IMR-90 (cell line): ENCODE measurements at regions not wholly inside any gene's neighbourhood (a gene's known extent, or its start where the extent isn't known, plus 50 kb on each side); places are given as distances from the start of the nearest gene placed in this dataset.

Source experiments
- ATAC-seq: fragments of 200-7000 bp; cut with Tn5 transposase; 2 replicates; pipeline ENCODE4 v1.9.1; 2020; ENCODE audit warnings: low read depth, mild to moderate bottlenecking, moderate library complexity
- BruUV-seq: library from RNA; stranded (reverse); fragments of 400-500 nt; replicated peaks from 2 replicates; lab custom pipeline; 2021; lab: Mats Ljungman, UMichigan
- CTCF ChIA-PET: fragments of 300-600 bp; formaldehyde crosslinking; extraction: SDS; loops from one replicate; lab custom pipeline; 2021; ENCODE audit warnings: antibody characterized with exemption; lab: Yijun Ruan, JAX
- POLR2A ChIA-PET: fragments of 300-600 bp; sonication (Branson Sonifier 250); formaldehyde crosslinking; loops from one replicate; lab custom pipeline; 2022; ENCODE audit warnings: antibody characterized with exemption; ENCODE audit not compliant: unreplicated experiment; lab: Charles Lee
- DNase-seq: peaks from one replicate; pipeline ENCODE4 v3.0.0; 2013
- H2AFZ ChIP-seq: replicated peaks from 2 replicates; pipeline ENCODE3; 2013; ENCODE audit warnings: low read length, mild to moderate bottlenecking; ENCODE audit not compliant: poor library complexity
- H2AK5ac ChIP-seq: 2 replicates; pipeline ENCODE4 v1.6.1; 2013; ENCODE audit warnings: low read depth, low read length, inconsistent platforms
- H2AK9ac ChIP-seq: replicated peaks from 2 replicates; pipeline ENCODE3; 2013; ENCODE audit warnings: mild to moderate bottlenecking, low read depth, low read length, moderate library complexity; ENCODE audit not compliant: poor library complexity
- H2BK120ac ChIP-seq: 2 replicates; pipeline ENCODE4 v1.6.1; 2013; ENCODE audit warnings: low read depth, low read length, inconsistent platforms
- H2BK15ac ChIP-seq: 3 replicates; pipeline ENCODE4 v1.6.1; 2013; ENCODE audit warnings: low read depth, low read length, inconsistent platforms
- H2BK20ac ChIP-seq: 2 replicates; pipeline ENCODE4 v1.6.1; 2013; ENCODE audit warnings: low read depth, mild to moderate bottlenecking, inconsistent platforms, low read length, moderate library complexity
- H2BK5ac ChIP-seq: 2 replicates; pipeline ENCODE4 v1.6.1; 2013; ENCODE audit warnings: mild to moderate bottlenecking, low read depth, low read length, inconsistent platforms; ENCODE audit not compliant: poor library complexity, severe bottlenecking
- H3K14ac ChIP-seq: replicated peaks from 2 replicates; pipeline ENCODE4 v1.6.1; 2013; ENCODE audit warnings: low read depth, low read length, inconsistent platforms
- H3K18ac ChIP-seq: 2 replicates; pipeline ENCODE4 v1.6.1; 2013; ENCODE audit warnings: low read depth, low read length, control low read depth
- H3K23ac ChIP-seq: 2 replicates; pipeline ENCODE4 v1.6.1; 2013; ENCODE audit warnings: low read depth, low read length, inconsistent platforms
- H3K27ac ChIP-seq: 2 replicates; pipeline ENCODE4 v1.5.1; 2013; ENCODE audit warnings: mild to moderate bottlenecking, control low read depth, low read length; ENCODE audit not compliant: insufficient read depth
- H3K27me3 ChIP-seq: 2 replicates; pipeline ENCODE4 v1.6.1; 2013; ENCODE audit warnings: low read length; ENCODE audit not compliant: control insufficient read depth, insufficient read depth
- H3K36me3 ChIP-seq: 2 replicates; pipeline ENCODE4 v1.6.1; 2013; ENCODE audit warnings: low read length, mixed read lengths; ENCODE audit not compliant: control insufficient read depth, insufficient read depth
- H3K4ac ChIP-seq: 2 replicates; pipeline ENCODE4 v1.6.1; 2013; ENCODE audit warnings: low read depth, low read length, inconsistent platforms
- H3K4me1 ChIP-seq: 2 replicates; pipeline ENCODE4 v1.6.1; 2013; ENCODE audit warnings: low read length, mixed read lengths; ENCODE audit not compliant: control insufficient read depth, insufficient read depth
- H3K4me2 ChIP-seq: 2 replicates; pipeline ENCODE4 v1.6.1; 2013; ENCODE audit warnings: low read depth, mild to moderate bottlenecking, control low read depth, low read length, moderate library complexity
- H3K4me3 ChIP-seq: 2 replicates; pipeline ENCODE4 v1.5.1; 2013; ENCODE audit warnings: low read depth, mild to moderate bottlenecking, control low read depth, low read length, moderate library complexity; ENCODE audit not compliant: insufficient read depth
- H3K56ac ChIP-seq: 2 replicates; pipeline ENCODE4 v1.6.1; 2013; ENCODE audit warnings: low read length, inconsistent platforms; ENCODE audit not compliant: insufficient read depth; ENCODE audit errors: extremely low read depth
- H3K79me1 ChIP-seq, 2 experiments: 2 replicates each; pipeline ENCODE4 v1.6.1; 2013; ENCODE audit warnings: low read length in 2 of 2, inconsistent platforms in 1 of 2, low read depth in 1 of 2
- H3K9ac ChIP-seq: 2 replicates; pipeline ENCODE4 v1.6.1; 2013; ENCODE audit warnings: low read depth, low read length, control low read depth
- H3K9me1 ChIP-seq: 2 replicates; pipeline ENCODE4 v1.6.1; 2013; ENCODE audit warnings: low read length, inconsistent platforms; ENCODE audit not compliant: insufficient read depth
- H3K9me3 ChIP-seq: 2 replicates; pipeline ENCODE4 v1.6.1; 2013; ENCODE audit warnings: low read length; ENCODE audit not compliant: control insufficient read depth, insufficient read depth
- H4K20me1 ChIP-seq: 2 replicates; pipeline ENCODE4 v1.6.1; 2013; ENCODE audit warnings: low read length, inconsistent platforms; ENCODE audit not compliant: insufficient read depth
- H4K5ac ChIP-seq: 2 replicates; pipeline ENCODE4 v1.6.1; 2013; ENCODE audit warnings: mild to moderate bottlenecking, low read depth, low read length, control low read depth
- H4K8ac ChIP-seq, 2 experiments: 2 replicates each; pipeline ENCODE4 v1.6.1; 2013; ENCODE audit warnings: low read depth in 2 of 2, low read length in 2 of 2, control low read depth in 1 of 2, inconsistent platforms in 1 of 2
- H4K91ac ChIP-seq: 2 replicates; pipeline ENCODE4 v1.6.1; 2013; ENCODE audit warnings: low read depth, low read length, inconsistent platforms; ENCODE audit not compliant: insufficient read depth
- BHLHE40 ChIP-seq: fragments of 150-350 bp; IDR thresholded peaks from 2 replicates; pipeline ENCODE4 v1.6.1; 2016; ENCODE audit warnings: mild to moderate bottlenecking, low read depth, low read length
- CEBPB ChIP-seq: IDR thresholded peaks from 2 replicates; pipeline ENCODE4 v1.6.1; 2012; ENCODE audit warnings: low read depth, low read length, improper control_type of control experiment
- CHD1 ChIP-seq: IDR thresholded peaks from 2 replicates; pipeline ENCODE4 v1.6.1; 2012; ENCODE audit warnings: low read depth, low read length, improper control_type of control experiment
- CTCF ChIP-seq: conservative IDR thresholded peaks from 2 replicates; pipeline ENCODE4 v1.5.1; 2012; ENCODE audit warnings: mild to moderate bottlenecking, low read depth, low read length, improper control_type of control experiment
- ELK1 ChIP-seq: fragments of 150-350 bp; IDR thresholded peaks from 2 replicates; pipeline ENCODE4 v1.6.1; 2016; ENCODE audit warnings: low read depth, mild to moderate bottlenecking, low read length, moderate library complexity, borderline replicate concordance
- FOS ChIP-seq: fragments of 150-350 bp; IDR thresholded peaks from 2 replicates; pipeline ENCODE4 v1.6.1; 2016; ENCODE audit warnings: low read depth, low read length
- MAFK ChIP-seq: IDR thresholded peaks from 2 replicates; pipeline ENCODE4 v1.6.1; 2012; ENCODE audit warnings: low read depth, low read length, improper control_type of control experiment
- MAZ ChIP-seq: IDR thresholded peaks from 2 replicates; pipeline ENCODE4 v1.6.1; 2012; ENCODE audit warnings: low read depth, mild to moderate bottlenecking, low read length, improper control_type of control experiment, moderate library complexity, borderline replicate concordance
- MXI1 ChIP-seq: IDR thresholded peaks from 2 replicates; pipeline ENCODE4 v1.6.1; 2012; ENCODE audit warnings: low read depth, mild to moderate bottlenecking, low read length, moderate library complexity, borderline replicate concordance
- NFE2L2 ChIP-seq: fragments of 150-350 bp; IDR thresholded peaks from 2 replicates; pipeline ENCODE4 v1.6.1; 2016; ENCODE audit warnings: low read depth, mild to moderate bottlenecking, low read length
- POLR2A ChIP-seq: IDR thresholded peaks from 2 replicates; pipeline ENCODE4 v1.6.1; 2012; ENCODE audit warnings: mild to moderate bottlenecking, low read depth, low read length
- RAD21 ChIP-seq: IDR thresholded peaks from 2 replicates; pipeline ENCODE4 v1.6.1; 2012; ENCODE audit warnings: low read length, improper control_type of control experiment
- RCOR1 ChIP-seq: IDR thresholded peaks from 2 replicates; pipeline ENCODE4 v1.6.1; 2012; ENCODE audit warnings: mild to moderate bottlenecking, low read length, improper control_type of control experiment; ENCODE audit not compliant: insufficient replicate concordance
- RFX5 ChIP-seq: IDR thresholded peaks from 2 replicates; pipeline ENCODE4 v1.8.0; 2012; ENCODE audit warnings: low read depth, mild to moderate bottlenecking, low read length, moderate library complexity
- SMC3 ChIP-seq: fragments of 150-350 bp; IDR thresholded peaks from 2 replicates; pipeline ENCODE4 v1.6.1; 2016; ENCODE audit warnings: low read depth, mild to moderate bottlenecking, antibody characterized with exemption, low read length, moderate library complexity
- USF2 ChIP-seq: fragments of 150-350 bp; IDR thresholded peaks from 2 replicates; pipeline ENCODE4 v1.6.1; 2017; ENCODE audit warnings: mild to moderate bottlenecking, antibody characterized with exemption, low read length, low read depth
- WGBS, 2 experiments: methylation state at CpG; one replicate each; pipeline versions ENCODE4 v1.1.5 to v1.1.7; 2013; ENCODE audit warnings: missing lambda C conversion rate in 2 of 2; ENCODE audit not compliant: insufficient read length in 1 of 2; ENCODE audit errors: extremely low coverage in 2 of 2; 5-methylcytosine and 5-hydroxymethylcytosine counted together
- dilution Hi-C: fragments of 300-500 bp; cut with HindIII; formaldehyde crosslinking; loops from one replicate; pipeline ENCODE4 v1.14.3; 2018; ENCODE audit warnings: low sequenced_read_pairs; ENCODE audit not compliant: unreplicated experiment
- in situ Hi-C: fragments of 300-500 bp; cut with MboI; formaldehyde crosslinking; loops from 3 replicates; pipeline ENCODE4 v1.14.3; 2019; ENCODE audit warnings: low sequenced_read_pairs, inconsistent platforms, mixed read lengths
- intact Hi-C: fragments of 100-400 bp; cut with micrococcal nuclease; formaldehyde crosslinking; loops from 2 replicates; pipeline ENCODE4 v1.10.0; 2022

GRCh38 chr16:54438469-54438868 is 151.9 kb upstream of the IRX3 start:
- 17% methylated on average over 2 of the region's 3 CpGs; no CpG with 5 or more reads in 1 of the 2 experiments for WGBS, 2 experiments
- intact Hi-C loops (no loop called here), in situ Hi-C loops (no loop called here), dilution Hi-C loops (no loop called here)
- Histone ChIP-seq H3K79me1 (no peaks in the 10 kb centered on the region), H3K9ac (no peak overlapping the region), H2BK15ac (no peak overlapping the region), H4K20me1 (no peaks in the 10 kb centered on the region), H2AK9ac (no peak overlapping the region), H3K4me1 (no peaks in the 10 kb centered on the region), H4K91ac (no peak overlapping the region), H3K18ac (no peak overlapping the region), H3K27me3 (no peaks in the 10 kb centered on the region), H3K23ac (no peak overlapping the region), H3K4ac (no peak overlapping the region), H3K4me3 (no peak overlapping the region), H3K36me3 (no peaks in the 10 kb centered on the region), H3K9me3 (no peaks in the 10 kb centered on the region), H2BK120ac (no peak overlapping the region), H4K5ac (no peak overlapping the region), H2BK20ac (no peak overlapping the region), H2BK5ac (no peak overlapping the region), H3K14ac (no peak overlapping the region), H4K8ac (no peak overlapping the region), H3K27ac (no peak overlapping the region), H3K4me2 (no peak overlapping the region), H3K56ac (no peak overlapping the region), H2AFZ (no peak overlapping the region), H3K9me1 (no peaks in the 10 kb centered on the region), H2AK5ac (no peak overlapping the region)
- ChIA-PET CTCF (no interaction called here), POLR2A (no interaction called here)
- no peak for TF ChIP-seq MAFK
- no peak for TF ChIP-seq BHLHE40
- TF ChIP-seq CHD1 = no peak
- no peak for TF ChIP-seq MAZ
- TF ChIP-seq MXI1 = no peak
- no peak for TF ChIP-seq CEBPB
- no peak for TF ChIP-seq RAD21
- no peak for TF ChIP-seq USF2
- no peak for TF ChIP-seq FOS
- TF ChIP-seq RCOR1 = no peak
- no peak for TF ChIP-seq NFE2L2
- TF ChIP-seq CTCF = no peak
- no peak for TF ChIP-seq POLR2A
- no peak for TF ChIP-seq RFX5
- no peak for TF ChIP-seq ELK1
- no peak for TF ChIP-seq SMC3
- DNase-seq (no peak), ATAC-seq (no peak)
- no TSS peak for BruUV-seq
